NCI-H1436 (cell line): ENCODE measurements at regions not wholly inside any gene's neighbourhood (a gene's known extent, or its start where the extent isn't known, plus 50 kb on each side); places are given as distances from the start of the nearest gene placed in this dataset.

Source experiments
- DNase-seq: peaks from one replicate; lab custom pipeline; 2025; lab: John Stamatoyannopoulos, UW

- DNase-seq: peak; percentile 21
Measured at GRCh38 chr20:59495894-59496510, 108.3 kb upstream of the PHACTR3 start.

- no peak for DNase-seq
Measured at GRCh38 chr20:59498291-59498690, 106.0 kb upstream of the PHACTR3 start.

- DNase-seq: no peak
Measured at GRCh38 chr20:59499863-59500262, 104.5 kb upstream of the PHACTR3 start.

- no peak for DNase-seq
Measured at GRCh38 chr20:59508729-59509128, 95.6 kb upstream of the PHACTR3 start.

- no peak for DNase-seq
Measured at GRCh38 chr20:59512651-59513050, 91.7 kb upstream of the PHACTR3 start.

GRCh38 chr20:59514554-59514953 lies 89.8 kb upstream of the PHACTR3 start:
- no peak for DNase-seq

GRCh38 chr20:59515013-59515905 lies 89.1 kb upstream of the PHACTR3 start:
- DNase-seq: no peak

- no peak for DNase-seq
Measured at GRCh38 chr20:59515906-59516209, 88.5 kb upstream of the PHACTR3 start.

- DNase-seq: peak; percentile 25
Measured at GRCh38 chr20:59518881-59519706, 85.2 kb upstream of the PHACTR3 start.

GRCh38 chr20:59519707-59520014 lies 84.7 kb upstream of the PHACTR3 start:
- no peak for DNase-seq

- DNase-seq: no peak
Measured at GRCh38 chr20:59520814-59521213, 83.5 kb upstream of the PHACTR3 start.

- no peak for DNase-seq
Measured at GRCh38 chr20:59525500-59526241, 78.7 kb upstream of the PHACTR3 start.

GRCh38 chr20:59526242-59527225 lies 77.8 kb upstream of the PHACTR3 start:
- no peak for DNase-seq

- DNase-seq: no peak
Measured at GRCh38 chr20:59530782-59531181, 73.6 kb upstream of the PHACTR3 start.

GRCh38 chr20:59537991-59538390 lies 66.3 kb upstream of the PHACTR3 start:
- no peak for DNase-seq

GRCh38 chr20:59547596-59547995 lies 56.7 kb upstream of the PHACTR3 start:
- no peak for DNase-seq
